Activated T-cell treated with anti-CD3 and anti-CD28 coated beads for 24 hours (primary cell): ENCODE measurements at regions not wholly inside any gene's neighbourhood (a gene's known extent, or its start where the extent isn't known, plus 50 kb on each side); places are given as distances from the start of the nearest gene placed in this dataset.
"Not testable (repeated sequence)": the region's sequence is repeated elsewhere in the genome, so short reads cannot be mapped to it uniquely, and the experiment has no call there.

ENCODE experiments used
- DNase-seq: peaks from one replicate; pipeline ENCODE4 v3.0.0-alpha.2; 2020; ENCODE audit warnings: low read depth

DNA sequence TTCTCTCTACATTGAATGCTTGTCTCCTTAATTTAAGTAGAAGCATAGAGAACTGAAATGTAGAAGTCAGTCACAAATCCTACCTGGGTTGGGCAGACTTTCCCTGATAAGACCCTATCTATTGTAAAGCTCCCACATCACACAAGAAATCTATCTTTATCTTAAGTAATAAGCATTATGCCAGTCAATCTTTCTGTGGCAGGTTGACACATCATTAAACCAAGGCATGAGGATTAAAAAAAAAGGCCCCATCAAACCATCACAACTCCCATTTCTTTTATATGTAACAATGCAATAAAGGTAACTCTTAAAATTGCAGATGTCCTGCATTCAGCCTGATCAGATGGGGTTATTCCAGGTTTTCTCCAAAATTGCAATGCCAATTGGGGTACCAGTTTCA lies 311.8 kb downstream of the TOX3 start:
- DNase-seq: no peak

DNA sequence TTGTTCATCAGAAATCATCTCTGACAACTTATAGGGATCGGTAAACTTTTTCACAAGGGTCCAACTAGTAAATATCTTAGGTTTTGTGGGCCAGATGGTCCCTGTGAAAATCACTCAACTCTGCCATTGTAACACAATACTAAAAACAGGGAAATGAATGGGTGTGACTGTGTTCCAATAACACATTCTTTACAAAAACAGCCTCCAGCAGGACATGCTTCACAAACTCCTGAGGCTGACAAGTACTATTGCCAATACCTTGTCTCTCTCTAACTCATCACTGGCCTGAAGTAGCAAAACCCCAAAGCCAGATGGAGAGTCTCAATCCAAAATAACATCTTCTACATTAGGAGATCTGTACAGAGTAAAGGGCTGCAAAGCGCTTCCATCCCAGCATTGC lies 312.3 kb downstream of the TOX3 start:
- no peak for DNase-seq

DNA sequence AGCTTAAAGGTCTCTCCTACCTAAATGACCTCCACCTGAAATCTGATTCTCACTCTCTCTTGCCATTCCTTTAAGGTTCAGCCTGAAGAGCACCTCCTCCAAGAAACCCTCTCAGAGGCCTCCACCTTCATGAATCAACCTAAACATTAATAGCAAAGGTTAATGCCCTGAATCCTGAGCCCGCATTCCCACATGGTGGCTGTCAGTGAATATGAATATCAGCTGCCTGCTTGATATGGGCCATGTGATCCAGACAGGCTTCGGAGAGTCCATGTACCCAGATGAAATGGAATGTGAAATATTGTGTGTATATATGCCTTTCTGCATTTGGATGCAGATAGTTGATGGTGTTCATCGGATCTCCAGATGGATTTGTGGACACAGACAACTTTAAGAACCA lies 317.5 kb downstream of the TOX3 start:
- no peak for DNase-seq

DNA sequence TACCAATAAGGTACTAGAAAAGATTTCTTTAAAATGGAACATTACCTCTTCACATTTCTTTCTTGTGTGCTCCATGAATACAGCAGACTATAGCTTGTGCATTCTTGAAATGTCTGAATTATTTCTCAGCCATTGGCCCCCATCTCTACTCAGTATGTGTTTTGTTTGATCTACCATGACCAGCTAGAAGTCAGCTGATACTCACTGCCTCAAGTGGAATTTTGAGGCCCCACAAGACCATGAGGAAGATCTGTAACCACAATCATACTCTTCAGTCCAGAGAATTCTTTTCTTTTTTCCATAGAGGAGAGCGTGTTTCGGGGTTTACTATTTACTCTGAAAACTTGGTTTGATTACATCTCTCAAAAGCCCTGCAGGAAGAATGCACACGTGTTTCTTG lies 319.1 kb downstream of the TOX3 start:
- DNase-seq: no peak

DNA sequence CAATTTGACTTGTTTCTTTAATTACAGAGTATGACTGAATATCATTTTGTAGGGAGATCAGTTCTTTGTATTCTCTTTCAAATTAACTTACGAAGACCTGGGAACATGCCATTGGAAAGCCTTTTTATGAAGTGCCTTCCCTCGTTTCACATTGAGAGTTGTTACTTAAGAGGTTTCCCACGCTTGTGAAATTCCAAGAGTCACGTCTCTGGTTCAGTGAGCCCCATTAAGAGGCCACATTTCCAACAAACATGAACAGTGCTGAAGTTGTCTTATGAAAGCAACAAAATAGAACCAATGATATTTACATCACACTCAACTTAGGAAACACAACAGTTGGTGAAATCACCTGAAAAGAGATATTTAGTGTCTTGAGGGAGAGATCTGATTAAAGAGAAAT lies 334.1 kb downstream of the TOX3 start:
- no peak for DNase-seq

DNA sequence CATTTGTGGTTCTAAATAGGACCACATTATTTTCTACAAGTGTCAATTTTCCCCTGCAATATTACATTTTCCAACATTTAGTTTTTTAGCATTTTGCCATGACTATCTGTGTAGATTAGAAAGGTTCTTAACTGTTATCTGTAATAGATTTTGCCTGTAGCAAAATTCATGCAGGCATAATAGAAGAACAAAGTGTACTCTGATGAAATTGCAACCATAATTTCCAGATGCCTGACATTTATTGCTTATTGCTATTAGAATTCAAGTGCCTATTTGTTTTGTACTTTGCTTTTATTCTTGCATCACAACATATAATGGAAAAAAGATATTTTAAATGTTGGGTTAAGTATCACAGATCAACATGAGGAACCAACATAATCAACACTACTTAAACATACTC lies 337.7 kb downstream of the TOX3 start:
- DNase-seq: no peak

DNA sequence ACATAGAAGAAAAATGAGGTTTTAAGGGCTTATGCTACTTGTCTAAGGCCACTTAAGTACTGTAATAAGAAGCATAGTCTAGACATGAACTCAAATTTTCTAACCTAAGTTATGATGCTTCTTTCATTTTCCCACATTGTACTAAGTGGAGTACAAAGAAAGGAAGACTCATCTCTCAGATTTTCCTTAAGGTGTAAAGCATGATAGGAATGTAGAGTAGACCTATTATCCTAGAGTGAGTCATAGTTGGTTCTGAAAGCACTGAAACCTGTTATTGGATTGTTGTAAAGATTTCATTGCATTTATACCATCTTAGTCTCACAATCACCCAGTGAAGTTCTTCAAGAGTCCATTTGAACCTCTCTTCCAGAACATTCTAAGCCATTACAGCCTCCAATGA lies 343.8 kb downstream of the TOX3 start:
- no peak for DNase-seq

DNA sequence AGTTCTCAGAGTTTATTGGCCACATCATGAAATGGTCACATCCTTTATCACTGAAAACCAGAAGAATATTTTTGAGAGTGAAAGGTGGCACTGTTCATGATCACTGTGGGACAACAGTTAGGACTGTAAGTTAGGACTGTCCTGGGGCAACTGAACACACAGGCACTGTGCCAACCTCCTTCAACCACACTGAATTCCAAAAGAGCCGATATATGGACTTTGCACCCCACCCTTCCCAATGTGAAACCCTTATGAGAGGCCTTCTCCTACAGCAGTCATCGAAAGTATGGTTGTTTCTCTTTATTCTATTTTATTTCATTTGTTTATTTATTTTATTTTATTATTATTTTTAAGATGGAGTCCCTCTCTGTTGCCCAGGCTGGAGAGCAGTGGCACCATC lies 353.5 kb downstream of the TOX3 start:
- DNase-seq: no peak

DNA sequence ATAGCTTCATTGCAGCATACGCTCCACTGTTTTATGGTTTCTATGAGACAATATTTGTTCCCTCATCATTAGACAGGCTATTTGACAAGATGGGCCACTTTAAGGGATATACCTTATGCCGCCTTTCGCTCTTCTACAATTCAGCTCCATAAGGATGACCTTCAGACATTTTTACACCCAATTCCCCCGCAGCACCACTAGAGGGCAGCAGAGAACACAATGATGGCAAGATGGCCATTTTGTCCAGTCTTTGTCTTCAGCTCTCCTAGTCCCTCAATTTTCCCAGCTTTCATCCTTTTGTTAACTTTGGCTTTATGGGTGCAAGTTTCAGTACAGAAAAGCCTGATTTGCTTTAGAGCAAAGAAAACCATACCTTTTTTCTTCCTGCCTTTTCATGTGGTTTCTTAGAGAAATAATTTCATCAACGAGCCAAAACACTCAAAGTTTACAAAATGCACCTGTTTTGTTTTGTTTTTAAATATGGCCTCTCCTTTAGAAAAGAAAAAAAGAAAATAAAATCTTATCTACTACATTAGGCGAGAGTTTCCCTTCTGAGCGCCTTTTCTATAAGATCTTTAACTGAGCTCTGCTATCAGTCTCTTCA lies 355.3 kb downstream of the TOX3 start:
- DNase-seq: peak; percentile 30

DNA sequence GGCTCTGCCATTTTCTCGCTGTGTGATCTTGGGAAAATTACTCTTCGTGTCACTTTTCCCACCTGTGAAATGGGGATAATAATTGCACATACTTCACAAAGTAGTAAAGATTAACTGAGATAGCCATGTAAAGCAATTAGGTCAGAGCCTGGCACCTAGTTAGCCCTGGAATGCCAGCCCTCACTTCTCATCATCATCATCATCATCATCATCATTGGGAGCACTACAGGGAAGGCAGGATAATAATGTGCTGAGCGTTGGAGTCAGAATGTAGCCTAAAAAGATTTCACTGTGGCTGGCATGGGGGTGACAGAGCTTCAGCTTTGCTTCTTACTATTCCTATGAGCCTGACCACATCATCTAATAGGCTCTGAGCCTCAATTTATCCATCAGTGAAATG lies 362.6 kb downstream of the TOX3 start:
- no peak for DNase-seq

DNA sequence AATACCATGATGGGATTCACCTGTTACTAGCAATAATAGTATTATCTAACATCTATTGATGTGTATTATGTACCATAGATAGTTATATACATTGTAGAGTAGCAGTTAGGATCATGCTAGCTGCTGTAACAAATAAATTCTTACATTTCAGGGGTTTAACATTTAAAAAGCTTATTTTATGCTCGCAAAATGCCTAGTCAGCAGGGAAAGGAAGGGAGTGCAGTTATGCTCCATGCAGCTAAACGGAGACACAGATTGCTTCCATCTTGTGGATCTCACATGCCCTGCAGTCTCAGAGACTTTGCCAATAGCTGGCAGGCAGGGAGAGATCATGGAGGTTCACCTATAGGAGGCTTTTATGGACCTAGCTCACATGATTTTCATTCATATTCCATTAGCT lies 364.1 kb downstream of the TOX3 start:
- DNase-seq: no peak

DNA sequence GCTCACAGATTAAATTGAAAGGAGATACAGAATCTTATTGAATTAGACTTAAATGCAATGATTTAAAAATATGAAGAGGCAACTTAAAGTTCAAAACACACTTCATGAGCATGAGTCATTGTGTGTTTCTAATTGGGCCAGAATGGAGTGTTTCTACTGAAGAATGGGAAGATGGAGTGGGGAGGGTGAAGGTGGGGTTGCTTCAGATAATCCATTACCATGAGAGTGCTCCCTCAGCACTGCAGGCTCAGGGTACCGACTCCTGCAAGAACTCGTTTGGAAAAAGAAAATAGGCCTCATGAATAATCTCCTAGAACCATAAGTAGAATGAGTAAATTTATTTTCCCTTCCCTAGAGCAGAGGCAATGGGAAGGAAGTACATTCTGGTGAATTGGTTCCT lies 372.8 kb downstream of the TOX3 start:
- DNase-seq: no peak

DNA sequence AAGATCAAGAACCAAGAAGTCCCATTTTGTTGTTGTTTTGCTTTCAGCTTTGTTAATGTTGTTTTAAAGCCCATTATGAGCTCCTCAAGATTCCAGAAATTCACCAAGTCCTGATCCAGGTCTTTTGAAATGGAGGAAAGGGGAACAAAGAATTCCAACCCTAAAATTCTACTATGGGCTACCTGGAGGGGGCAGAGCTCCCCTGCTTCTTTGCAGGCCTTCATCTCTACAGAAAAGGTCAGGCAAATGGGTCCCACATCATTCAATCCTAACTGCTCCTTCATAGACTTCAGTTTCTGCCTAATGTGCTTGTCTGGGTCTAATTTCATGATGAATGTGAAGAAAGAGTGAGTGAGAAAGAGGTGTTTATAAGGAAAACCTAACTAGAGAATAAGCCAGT lies 375.5 kb downstream of the TOX3 start:
- DNase-seq: no peak

DNA sequence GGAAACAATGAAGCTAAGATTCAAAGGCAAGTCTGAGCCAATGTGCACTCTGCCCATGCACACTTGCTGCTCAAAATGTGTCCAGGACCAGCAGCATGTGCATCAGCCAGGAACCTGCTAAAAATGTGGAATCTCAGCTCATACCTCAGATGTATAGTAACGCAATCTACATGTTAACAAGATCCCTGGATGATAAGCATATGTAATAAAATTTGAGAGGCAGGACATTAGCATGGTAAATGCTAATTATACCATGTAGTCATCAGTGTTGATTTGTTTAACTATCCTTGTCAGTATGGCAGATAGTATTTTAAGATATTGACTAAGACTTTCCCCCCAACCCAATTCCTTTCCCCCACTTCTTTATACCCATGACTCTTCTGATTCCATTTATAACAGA lies 379.6 kb downstream of the TOX3 start:
- no peak for DNase-seq

DNA sequence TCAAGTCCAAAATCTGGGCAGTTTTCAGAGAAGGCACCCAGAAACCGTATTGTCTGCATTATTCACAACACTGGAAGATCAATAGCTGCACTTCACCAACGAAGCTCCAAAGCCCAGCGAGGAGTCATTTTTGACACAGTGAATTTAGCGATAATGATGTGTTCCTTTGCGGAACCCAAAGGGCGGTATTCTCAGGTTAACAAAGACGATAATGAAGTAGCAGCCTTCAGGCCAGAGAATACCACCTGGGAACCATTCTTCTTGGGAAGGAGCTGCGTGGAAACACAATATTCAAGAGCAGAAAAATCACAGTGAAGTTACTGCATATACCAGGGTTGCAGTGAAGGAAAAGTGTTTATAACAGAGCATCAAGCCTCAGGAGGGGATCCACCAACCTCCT lies 381.0 kb downstream of the TOX3 start:
- DNase-seq: no peak

DNA sequence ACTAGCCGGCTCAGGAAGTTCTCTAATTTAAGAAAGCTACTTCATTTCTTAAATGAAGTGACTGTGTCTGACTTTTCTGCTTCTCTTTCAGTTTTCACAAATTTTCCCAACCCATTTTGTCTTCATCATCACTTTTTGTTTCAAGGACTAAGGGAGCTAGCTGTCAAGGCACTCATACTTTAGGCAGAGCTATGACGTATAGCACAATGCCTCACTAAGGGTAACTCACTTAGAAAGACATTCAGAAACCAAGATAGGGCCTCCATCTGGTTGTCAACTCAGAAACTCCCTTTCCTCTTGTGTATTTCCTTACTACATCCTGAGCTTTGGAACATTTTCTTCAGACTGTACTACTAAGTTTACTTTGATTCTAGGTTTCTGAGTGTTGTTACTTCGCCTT lies 397.9 kb downstream of the TOX3 start:
- no peak for DNase-seq

DNA sequence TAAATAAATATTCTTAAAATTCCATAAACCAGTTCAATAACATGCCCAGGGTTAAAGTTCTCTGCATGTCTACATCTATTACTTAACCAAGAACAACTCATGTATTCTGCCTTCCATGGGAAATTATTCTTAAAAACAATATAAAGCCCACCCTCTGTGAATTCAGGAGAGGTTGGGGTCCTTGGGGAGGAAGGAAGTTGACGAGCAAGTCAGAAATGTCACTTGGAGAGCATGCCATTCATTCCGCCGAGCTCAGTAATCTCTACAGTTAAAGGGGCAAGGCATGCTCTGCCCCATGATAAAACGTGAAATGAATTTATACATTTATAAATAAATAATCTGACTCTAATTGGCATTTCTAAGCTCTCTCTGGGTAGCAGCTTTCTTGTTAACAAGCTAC lies 405.1 kb downstream of the TOX3 start:
- no peak for DNase-seq

DNA sequence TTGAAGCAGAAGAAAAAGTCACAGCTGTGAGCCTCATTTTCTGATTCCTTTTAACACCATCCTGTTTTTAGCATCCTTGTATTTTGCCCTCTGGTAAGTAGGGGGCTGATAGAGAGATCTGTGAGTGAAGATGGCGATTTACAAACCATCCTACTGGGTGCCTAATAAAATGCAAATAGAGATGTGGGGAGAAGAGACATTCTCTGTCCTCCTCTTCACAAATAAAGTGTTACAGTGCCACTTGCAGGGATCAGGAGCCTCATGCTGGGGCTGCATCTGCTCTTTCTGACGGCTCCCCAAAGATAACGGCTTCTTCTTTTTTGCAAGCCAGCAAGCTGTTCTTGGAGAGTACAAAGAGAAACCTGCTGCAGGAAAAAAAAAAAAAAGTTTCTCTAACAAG lies 418.6 kb downstream of the TOX3 start:
- no peak for DNase-seq

DNA sequence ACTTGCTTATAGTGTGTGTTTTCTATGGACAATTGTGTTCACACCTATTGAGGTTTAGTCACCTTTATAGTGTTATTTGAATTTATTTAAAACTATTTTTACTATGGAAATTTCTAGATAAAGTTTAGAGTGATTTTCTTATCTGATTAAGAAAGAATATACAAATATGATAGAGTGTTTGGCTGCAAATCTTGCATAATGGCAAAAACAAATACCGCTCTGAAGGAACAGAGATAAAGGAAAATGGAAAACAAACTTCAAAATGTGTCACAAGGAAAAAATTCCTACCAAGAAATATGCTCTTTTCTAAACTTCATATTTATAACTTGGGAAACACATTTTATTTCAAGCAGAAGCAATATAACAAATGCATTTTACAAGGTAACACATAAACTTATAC lies 423.1 kb downstream of the TOX3 start:
- no peak for DNase-seq

DNA sequence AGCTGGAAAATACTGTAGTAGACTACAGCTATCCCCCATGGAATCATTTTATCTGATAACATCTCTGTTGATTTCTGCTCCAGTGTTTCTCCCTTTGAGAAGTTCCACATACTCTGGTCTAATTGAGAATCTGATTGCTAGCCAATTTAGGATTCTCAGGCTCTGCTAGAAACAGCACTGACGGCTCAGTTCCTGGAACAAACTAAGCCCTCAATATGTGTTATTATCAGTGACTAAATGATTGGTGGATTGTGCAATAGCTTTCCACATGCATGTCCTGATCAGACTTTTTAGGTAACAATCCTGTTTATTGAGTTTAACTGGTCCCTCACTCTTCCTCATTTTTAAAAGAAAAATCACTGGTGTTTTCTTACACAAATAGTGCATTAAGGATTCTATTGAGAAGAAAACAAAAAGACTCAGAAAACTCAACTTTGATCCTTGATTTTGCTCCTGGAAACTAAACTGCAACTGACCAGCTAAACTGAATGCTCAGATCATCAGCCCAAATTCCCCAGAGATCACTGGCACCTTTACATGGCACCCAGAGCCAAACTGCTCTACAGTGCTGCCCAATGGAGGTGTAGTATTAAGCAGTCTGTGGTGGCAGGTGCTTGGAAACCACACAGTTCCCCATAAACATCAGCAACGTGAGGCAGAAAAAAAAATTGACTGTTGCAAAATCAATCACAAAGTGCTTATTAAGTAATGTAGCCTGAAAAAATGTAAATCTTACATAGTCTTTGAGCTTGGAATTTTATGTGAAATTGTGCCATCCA lies 423.7 kb downstream of the TOX3 start:
- DNase-seq: no peak

DNA sequence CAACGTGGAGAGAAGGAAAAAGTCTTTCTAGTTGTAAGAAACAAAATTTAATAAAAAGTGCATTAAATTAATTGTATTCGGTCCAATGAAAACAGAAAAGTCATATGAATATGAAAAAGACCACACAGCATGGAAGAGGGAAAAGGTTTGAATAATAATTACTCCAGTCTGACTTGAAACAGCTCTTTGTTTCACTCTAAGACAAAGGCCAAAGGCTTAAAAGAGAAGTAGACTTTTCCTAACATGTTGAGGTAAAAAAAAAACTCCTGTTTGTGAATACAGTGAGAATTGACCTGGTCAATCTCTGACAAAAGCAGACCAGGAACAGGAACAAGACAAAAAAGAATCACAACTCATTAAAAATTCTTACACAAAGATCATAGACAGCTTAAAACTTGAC lies 429.8 kb downstream of the TOX3 start:
- no peak for DNase-seq

DNA sequence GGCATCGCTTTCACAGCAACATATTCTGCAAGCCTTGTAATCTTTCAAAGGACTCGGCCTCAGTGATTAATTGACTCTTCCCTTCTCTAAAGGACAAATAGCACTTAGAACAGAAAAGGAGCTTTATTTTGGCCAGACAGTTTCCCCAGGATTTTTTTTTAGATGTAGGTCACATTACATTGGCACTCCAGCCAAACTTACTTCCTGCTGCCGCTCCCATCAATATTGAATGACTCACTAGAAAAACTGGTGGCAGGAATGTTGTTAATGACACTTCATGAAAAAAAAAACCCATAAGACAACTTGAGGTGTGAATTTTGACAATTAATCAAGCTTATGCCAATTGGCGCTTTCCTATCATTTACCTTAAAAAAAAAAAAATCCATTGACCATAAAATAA lies 432.6 kb downstream of the TOX3 start:
- DNase-seq: no peak

DNA sequence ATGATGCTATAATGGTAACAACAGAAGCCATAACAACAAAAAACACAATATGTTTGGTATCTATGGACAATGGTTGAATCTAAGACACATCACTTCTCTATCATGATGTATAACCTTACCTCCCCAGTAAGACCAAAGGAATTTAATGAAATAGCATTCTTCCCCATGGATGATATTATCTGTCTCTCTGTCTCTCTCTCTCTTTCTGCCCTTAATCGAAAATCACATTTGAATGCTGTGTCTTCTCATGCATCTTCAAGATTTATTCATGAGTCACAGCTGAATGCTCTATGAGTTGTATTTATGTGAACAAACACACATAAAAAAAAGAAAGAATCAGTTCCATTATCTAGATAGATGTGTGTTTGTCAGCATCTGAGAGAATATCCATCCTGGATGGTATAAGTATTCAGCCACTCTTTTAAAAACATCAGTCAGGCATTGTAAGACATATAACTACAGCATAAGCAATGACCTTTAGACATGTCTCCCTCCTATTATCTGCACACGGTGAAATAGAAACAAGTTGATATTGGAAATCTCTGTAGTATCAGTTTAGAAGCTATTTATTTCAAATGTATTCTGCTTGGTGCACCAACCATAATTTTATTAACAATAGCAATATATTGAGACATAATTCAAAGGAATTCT lies 433.3 kb downstream of the TOX3 start:
- DNase-seq: no peak

DNA sequence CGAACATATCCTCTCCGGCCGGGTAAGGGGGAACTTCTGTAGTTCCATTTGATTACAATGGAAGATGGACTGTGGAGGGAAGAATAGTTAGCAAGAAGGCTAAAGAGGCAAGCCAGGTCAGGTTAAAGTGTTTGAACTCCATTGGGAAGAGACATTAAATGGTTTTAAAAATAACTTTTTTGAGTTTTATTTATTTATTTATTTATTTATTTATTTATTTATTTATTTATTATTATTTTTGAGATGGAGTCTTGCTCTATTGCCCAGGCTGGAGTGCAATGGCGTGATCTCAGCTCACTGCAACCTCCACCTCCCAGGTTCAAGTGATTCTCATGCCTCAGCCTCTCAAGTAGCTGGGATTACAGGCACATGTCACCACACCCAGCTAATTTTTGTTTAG lies 441.9 kb downstream of the TOX3 start:
- DNase-seq: not testable (repeated sequence)
